Left lung (tissue), 4 donors: ENCODE measurements at regions not wholly inside any gene's neighbourhood (a gene's known extent, or its start where the extent isn't known, plus 50 kb on each side); places are given as distances from the start of the nearest gene placed in this dataset.

Source experiments
- ATAC-seq: fragments of 200-7000 bp; cut with Tn5 transposase; one replicate; pipeline ENCODE4 v1.9.1; 2020; ENCODE audit warnings: moderate library complexity
- DNase-seq, 4 donors: peaks; one replicate each; pipeline ENCODE4 v3.0.0-alpha.2; 2013 to 2020
- H3K27ac ChIP-seq, 2 donors: fragments of 200-600 bp; sonication (generic) in 1 of 2; one replicate each; pipeline versions ENCODE4 v1.5.0 to v1.8.0; 2020 to 2021
- H3K27me3 ChIP-seq, 2 donors: fragments of 200-600 bp; sonication (generic) in 1 of 2; one replicate each; pipeline versions ENCODE4 v1.5.0 to v1.8.0; 2020 to 2021
- H3K36me3 ChIP-seq, 2 donors: fragments of 200-600 bp; sonication (generic) in 1 of 2; one replicate each; pipeline versions ENCODE4 v1.5.0 to v1.8.0; 2020 to 2021
- H3K4me1 ChIP-seq, 2 donors: fragments of 200-600 bp; one replicate each; pipeline ENCODE4 v1.8.0; 2021
- H3K4me3 ChIP-seq, 2 donors: fragments of 200-600 bp; sonication (generic) in 1 of 2; one replicate each; pipeline versions ENCODE4 v1.5.0 to v1.8.0; 2020 to 2021; ENCODE audit warnings: mild to moderate bottlenecking in 1 of 2
- H3K9me3 ChIP-seq, 2 donors: fragments of 200-600 bp; sonication (generic) in 1 of 2; one replicate each; pipeline versions ENCODE4 v1.5.0 to v1.8.0; 2020 to 2021
- CTCF ChIP-seq, 2 donors: fragments of 200-600 bp; sonication (generic) in 1 of 2; IDR thresholded peaks; one replicate each; pipeline versions ENCODE4 v1.5.0 to v1.8.0; 2021; ENCODE audit warnings: antibody characterized with exemption in 2 of 2
- intact Hi-C, 2 donors: fragments of 100-400 bp; cut with DNase I; formaldehyde crosslinking; loops; one replicate each; pipeline versions ENCODE4 v1.11.2 to v1.14.2; 2022
- donor health status: DM: no; HTN: yes; CAD: no.
- donor health status: DM: no; HTN: no; CAD: no.

- no peak for DNase-seq
- TF ChIP-seq CTCF (IDR thresholded peaks at IDR 0.05) = no peak
- Histone ChIP-seq H3K4me3 (no peak overlapping the region), H3K27ac (no peak overlapping the region), H3K9me3 (peaks cover 0 to 12% of the 10 kb centered on the region in 2 donors), H3K36me3 (no peaks in the 10 kb centered on the region), H3K4me1 (no peaks in the 10 kb centered on the region), H3K27me3 (no peaks in the 10 kb centered on the region)
- intact Hi-C loops = no loop called here
- ATAC-seq = no peak
Measured at GRCh38 chr4:125507141-125507540, 192.4 kb downstream of the FAT4 start.

GRCh38 chr4:125511715-125512114 lies 197.0 kb downstream of the FAT4 start:
- H3K36me3 ChIP-seq = no peaks in the 10 kb centered on the region
- H3K4me1 ChIP-seq = no peaks in the 10 kb centered on the region
- intact Hi-C loops = no loop called here
- H3K27me3 ChIP-seq = no peaks in the 10 kb centered on the region
- DNase-seq (no peak), ATAC-seq (no peak)
- TF ChIP-seq CTCF (IDR thresholded peaks at IDR 0.05) = no peak
- no peak overlapping the region for H3K4me3 ChIP-seq
- H3K27ac ChIP-seq = no peak overlapping the region
- peaks cover 0 to 24% of the 10 kb centered on the region in 2 donors for H3K9me3 ChIP-seq

GRCh38 chr4:125515016-125515415 lies 200.3 kb downstream of the FAT4 start:
- Histone ChIP-seq H3K4me1 (peaks cover 0 to 5% of the 10 kb centered on the region in 2 donors), H3K27ac (no peak overlapping the region), H3K9me3 (peaks cover 0 to 17% of the 10 kb centered on the region in 2 donors), H3K36me3 (no peaks in the 10 kb centered on the region), H3K4me3 (no peak overlapping the region), H3K27me3 (no peaks in the 10 kb centered on the region)
- intact Hi-C loops = no loop called here
- DNase-seq (no peak), ATAC-seq (no peak)
- TF ChIP-seq CTCF (IDR thresholded peaks at IDR 0.05) = no peak

GRCh38 chr4:125517831-125518230 lies 203.1 kb downstream of the FAT4 start:
- H3K4me3 ChIP-seq = no peak overlapping the region
- no peak for TF ChIP-seq CTCF (IDR thresholded peaks at IDR 0.05)
- no peaks in the 10 kb centered on the region for H3K27me3 ChIP-seq
- H3K36me3 ChIP-seq = no peaks in the 10 kb centered on the region
- intact Hi-C loops = no loop called here
- DNase-seq = no peak
- H3K4me1 ChIP-seq = peaks cover 0 to 5% of the 10 kb centered on the region in 2 donors
- H3K27ac ChIP-seq = no peak overlapping the region
- ATAC-seq = no peak
- peaks cover 0 to 14% of the 10 kb centered on the region in 2 donors for H3K9me3 ChIP-seq

GRCh38 chr4:125518281-125518680 lies 203.5 kb downstream of the FAT4 start:
- Histone ChIP-seq H3K4me1 (peaks cover 0 to 5% of the 10 kb centered on the region in 2 donors), H3K27ac (no peak overlapping the region), H3K9me3 (peaks cover 0 to 14% of the 10 kb centered on the region in 2 donors), H3K27me3 (no peaks in the 10 kb centered on the region), H3K4me3 (no peak overlapping the region), H3K36me3 (no peaks in the 10 kb centered on the region)
- no peak for DNase-seq
- intact Hi-C loops = no loop called here
- no peak for TF ChIP-seq CTCF (IDR thresholded peaks at IDR 0.05)
- ATAC-seq = no peak
